ENCODE measurements at regions not wholly inside any gene's neighbourhood (a gene's known extent, or its start where the extent isn't known, plus 50 kb on each side); places are given as distances from the start of the nearest gene placed in this dataset.

DNA sequence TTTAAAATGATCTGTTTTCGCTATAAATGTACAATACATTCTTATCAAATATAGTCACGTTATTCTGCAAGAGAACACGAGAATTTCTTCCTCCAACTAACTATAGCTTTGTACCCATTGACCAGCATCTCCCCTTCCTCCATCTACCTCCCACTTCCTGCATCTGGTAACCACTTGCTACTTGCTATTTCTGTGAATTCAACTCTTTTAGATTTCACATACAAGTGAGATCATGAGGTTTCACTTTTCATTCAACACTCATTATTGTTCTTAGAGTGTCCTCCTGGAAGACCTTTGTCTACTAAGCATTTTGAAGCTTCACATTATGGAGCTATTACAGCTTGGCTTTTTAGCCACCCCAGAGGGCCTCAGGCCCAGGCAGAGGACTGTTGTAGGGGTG is 741.3 kb upstream of the FZD8 start:
- Histone ChIP-seq H3K36me3 (ENCODE audit: control insufficient read depth in 2 of 2, extremely low read depth in 1 of 2, insufficient read depth in 1 of 2, low read length in 1 of 2) (no peaks in the 10 kb centered on the region), H3K9me3 (no peaks in the 10 kb centered on the region), H3K27me3 (replicated peaks in 1 of 2; ENCODE audit: control insufficient read depth in 2 of 2, extremely low read depth in 1 of 2, insufficient read depth in 2 of 2, low read length in 1 of 2) (no peaks in the 10 kb centered on the region), H3K27ac (ENCODE audit: low read length) (no peak overlapping the region), H3K4me3 (ENCODE audit: control insufficient read depth in 1 of 2, extremely low read depth in 1 of 2, low read length in 1 of 2) (no peak overlapping the region), H3K4me1 (ENCODE audit: control insufficient read depth in 1 of 2, extremely low read depth in 1 of 2, insufficient read depth in 2 of 2, low read length in 2 of 2) (no peaks in the 10 kb centered on the region)
- ATAC-seq (replicated peaks in 1 of 4) = no peak
- Mint-ChIP-seq H3K4me1 (no peaks in the 10 kb centered on the region), H3K27me3 (no peaks in the 10 kb centered on the region), H3K9me3 (peaks cover 6 to 18% (median 12%) of the 10 kb centered on the region in 3 donors), H3K27ac (no peak overlapping the region), H3K36me3 (no peaks in the 10 kb centered on the region), H3K4me3 (no peak overlapping the region)
- ChIA-PET POLR2A (no interaction called here), CTCF (interaction anchor here in 1 of 2 donors (0.6 kb wide), 1 partner anchor 35 kb away, joined by 3 read pairs; no protein-coding TSS in a partner anchor)
- WGBS (ENCODE audit: insufficient coverage) = 79% methylated on average over 3 of the region's 3 CpGs
- no peak for DNase-seq

DNA sequence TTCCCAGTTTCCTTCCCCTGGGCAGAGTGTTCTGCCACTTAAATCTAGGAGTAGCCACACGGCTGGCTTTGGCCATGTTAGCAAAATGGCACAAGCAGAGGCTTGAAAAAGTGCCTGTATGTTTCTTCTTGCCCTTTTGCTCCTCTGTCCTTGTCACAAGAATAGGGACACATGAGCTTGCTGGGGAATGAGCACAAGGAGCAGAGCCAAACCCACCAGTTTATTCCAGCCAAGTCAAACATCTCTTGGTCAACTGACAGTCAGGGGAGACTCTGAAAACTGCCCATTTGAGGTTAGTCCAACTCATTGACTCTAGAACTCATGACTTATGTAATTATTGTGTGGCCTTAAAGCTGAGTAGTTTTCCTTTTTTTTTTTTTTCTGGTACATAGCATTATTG is 739.7 kb upstream of the FZD8 start:
- H3K9me3 ChIP-seq = no peaks in the 10 kb centered on the region
- H3K4me3 ChIP-seq (ENCODE audit: control insufficient read depth in 1 of 2, extremely low read depth in 1 of 2, low read length in 1 of 2) = no peak overlapping the region
- Mint-ChIP-seq H3K9me3 (peaks cover 6 to 18% (median 12%) of the 10 kb centered on the region in 3 donors), H3K4me3 (no peak overlapping the region), H3K27ac (no peak overlapping the region), H3K27me3 (no peaks in the 10 kb centered on the region), H3K4me1 (no peaks in the 10 kb centered on the region), H3K36me3 (no peaks in the 10 kb centered on the region)
- ATAC-seq (replicated peaks in 1 of 4) (no peak), DNase-seq (no peak)
- no peaks in the 10 kb centered on the region for H3K4me1 ChIP-seq (ENCODE audit: control insufficient read depth in 1 of 2, extremely low read depth in 1 of 2, insufficient read depth in 2 of 2, low read length in 2 of 2)
- no peak overlapping the region for H3K27ac ChIP-seq (ENCODE audit: low read length)
- H3K36me3 ChIP-seq (ENCODE audit: control insufficient read depth in 2 of 2, extremely low read depth in 1 of 2, insufficient read depth in 1 of 2, low read length in 1 of 2) = no peaks in the 10 kb centered on the region
- POLR2A ChIA-PET = no interaction called here
- 0% methylated on average over 1 of the region's 1 CpG for WGBS (ENCODE audit: insufficient coverage)
- CTCF ChIA-PET = no interaction called here
- H3K27me3 ChIP-seq (replicated peaks in 1 of 2; ENCODE audit: control insufficient read depth in 2 of 2, extremely low read depth in 1 of 2, insufficient read depth in 2 of 2, low read length in 1 of 2) = no peaks in the 10 kb centered on the region

DNA sequence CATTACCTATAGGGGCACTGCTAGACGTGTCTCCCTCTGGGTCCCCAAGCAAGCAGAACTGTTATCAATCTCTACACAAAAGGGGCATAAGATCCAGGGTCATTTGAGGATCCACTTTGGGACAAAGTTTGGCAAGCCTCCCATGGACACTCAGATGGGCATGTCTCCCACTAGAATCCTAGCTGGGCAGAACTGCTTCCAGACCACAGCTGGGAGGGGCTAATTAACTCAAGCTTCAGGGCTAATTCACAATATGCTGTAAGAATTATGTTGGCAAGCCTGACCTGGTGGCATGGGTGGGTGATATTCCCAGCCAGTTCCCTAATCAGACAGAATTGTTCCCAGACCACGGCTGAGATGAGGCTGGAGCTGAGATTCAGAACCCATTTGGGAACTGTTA is 738.4 kb upstream of the FZD8 start:
- 40% methylated on average over 1 of the region's 2 CpGs for WGBS (ENCODE audit: insufficient coverage)
- Histone ChIP-seq H3K27ac (ENCODE audit: low read length) (no peak overlapping the region), H3K27me3 (replicated peaks in 1 of 2; ENCODE audit: control insufficient read depth in 2 of 2, extremely low read depth in 1 of 2, insufficient read depth in 2 of 2, low read length in 1 of 2) (no peaks in the 10 kb centered on the region), H3K4me1 (ENCODE audit: control insufficient read depth in 1 of 2, extremely low read depth in 1 of 2, insufficient read depth in 2 of 2, low read length in 2 of 2) (no peaks in the 10 kb centered on the region), H3K9me3 (no peaks in the 10 kb centered on the region), H3K4me3 (ENCODE audit: control insufficient read depth in 1 of 2, extremely low read depth in 1 of 2, low read length in 1 of 2) (no peak overlapping the region), H3K36me3 (ENCODE audit: control insufficient read depth in 2 of 2, extremely low read depth in 1 of 2, insufficient read depth in 1 of 2, low read length in 1 of 2) (no peaks in the 10 kb centered on the region)
- ChIA-PET POLR2A (interaction anchor here in 1 of 2 donors (0.6 kb wide), 1 partner anchor 25 kb away, joined by 3 read pairs; no protein-coding TSS in a partner anchor), CTCF (no interaction called here)
- Mint-ChIP-seq H3K4me3 (no peak overlapping the region), H3K27me3 (no peaks in the 10 kb centered on the region), H3K36me3 (no peaks in the 10 kb centered on the region), H3K9me3 (peaks cover 6 to 18% (median 8%) of the 10 kb centered on the region in 3 donors), H3K27ac (no peak overlapping the region), H3K4me1 (no peaks in the 10 kb centered on the region)
- ATAC-seq (replicated peaks in 1 of 4) (no peak), DNase-seq (no peak)

DNA sequence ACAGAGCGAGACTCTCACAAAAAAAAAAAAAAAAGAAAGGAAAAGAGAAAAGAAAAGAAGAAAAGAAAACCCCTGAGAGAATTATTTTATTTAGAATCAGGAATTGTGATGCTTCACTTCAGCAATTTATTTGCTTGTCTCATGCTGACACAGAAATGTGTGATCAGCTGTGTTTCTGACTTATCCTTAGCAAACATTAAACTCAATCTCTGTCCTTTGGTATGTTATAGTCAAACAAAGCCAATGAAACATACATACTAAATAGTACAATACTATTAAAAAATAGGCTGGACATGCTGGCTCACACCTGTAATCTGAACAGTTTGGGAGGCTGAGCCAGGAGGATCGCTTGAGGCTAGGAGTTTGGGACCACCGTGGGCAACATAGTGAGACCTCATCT is 733.0 kb upstream of the FZD8 start:
- no peak overlapping the region for H3K4me3 ChIP-seq (ENCODE audit: control insufficient read depth in 1 of 2, extremely low read depth in 1 of 2, low read length in 1 of 2)
- ChIA-PET POLR2A (interaction anchor here in 1 of 2 donors (0.6 kb wide), 1 partner anchor 30 kb away, joined by 3 read pairs; no protein-coding TSS in a partner anchor), CTCF (no interaction called here)
- Mint-ChIP-seq H3K36me3 (no peaks in the 10 kb centered on the region), H3K9me3 (peaks cover 8 to 14% (median 11%) of the 10 kb centered on the region in 3 donors), H3K4me3 (no peak overlapping the region), H3K27ac (no peak overlapping the region), H3K27me3 (no peaks in the 10 kb centered on the region), H3K4me1 (no peaks in the 10 kb centered on the region)
- no peaks in the 10 kb centered on the region for H3K27me3 ChIP-seq (replicated peaks in 1 of 2; ENCODE audit: control insufficient read depth in 2 of 2, extremely low read depth in 1 of 2, insufficient read depth in 2 of 2, low read length in 1 of 2)
- no peak overlapping the region for H3K27ac ChIP-seq (ENCODE audit: low read length)
- ATAC-seq (replicated peaks in 1 of 4) = no peak
- no peak for DNase-seq
- H3K4me1 ChIP-seq (ENCODE audit: control insufficient read depth in 1 of 2, extremely low read depth in 1 of 2, insufficient read depth in 2 of 2, low read length in 2 of 2) = no peaks in the 10 kb centered on the region
- 90% methylated on average over 2 of the region's 3 CpGs for WGBS (ENCODE audit: insufficient coverage)
- H3K9me3 ChIP-seq = no peaks in the 10 kb centered on the region
- no peaks in the 10 kb centered on the region for H3K36me3 ChIP-seq (ENCODE audit: control insufficient read depth in 2 of 2, extremely low read depth in 1 of 2, insufficient read depth in 1 of 2, low read length in 1 of 2)

DNA sequence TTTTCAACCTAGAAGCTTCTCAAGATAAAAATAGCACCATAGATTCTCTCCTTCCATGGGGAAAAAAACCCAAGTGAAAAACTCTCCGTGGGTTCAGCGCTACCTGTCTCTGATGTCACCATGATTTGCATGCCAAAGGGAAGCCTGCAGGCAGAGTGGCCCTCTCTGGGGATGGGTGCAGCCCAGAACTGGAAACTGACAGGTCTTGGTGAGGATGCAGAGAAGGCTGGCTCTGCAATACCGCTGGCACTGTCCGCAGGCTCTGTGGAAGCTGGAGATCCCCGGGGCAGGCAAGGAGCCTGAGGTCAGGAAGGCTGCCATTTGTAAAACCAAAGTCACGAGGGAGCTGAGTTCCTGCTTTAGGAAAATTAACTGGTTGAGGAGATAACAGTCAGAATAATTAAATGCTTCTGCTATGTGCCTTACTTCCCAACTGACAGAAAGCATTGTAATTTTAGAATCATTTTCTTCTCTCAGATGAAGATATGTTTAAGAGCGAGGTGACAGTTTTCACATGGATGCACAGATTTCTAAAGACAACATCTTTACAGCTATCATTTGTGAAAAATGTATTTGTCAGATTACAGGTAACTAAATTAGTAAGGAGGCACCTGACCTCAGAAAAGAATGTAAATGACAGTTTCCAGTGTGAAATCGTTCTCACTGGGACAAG is 731.5 kb upstream of the FZD8 start:
- Histone ChIP-seq H3K4me3 (ENCODE audit: control insufficient read depth in 1 of 2, extremely low read depth in 1 of 2, low read length in 1 of 2) (no peak overlapping the region), H3K9me3 (no peaks in the 10 kb centered on the region), H3K36me3 (ENCODE audit: control insufficient read depth in 2 of 2, extremely low read depth in 1 of 2, insufficient read depth in 1 of 2, low read length in 1 of 2) (no peaks in the 10 kb centered on the region), H3K4me1 (ENCODE audit: control insufficient read depth in 1 of 2, extremely low read depth in 1 of 2, insufficient read depth in 2 of 2, low read length in 2 of 2) (no peaks in the 10 kb centered on the region), H3K27ac (ENCODE audit: low read length) (no peak overlapping the region), H3K27me3 (replicated peaks in 1 of 2; ENCODE audit: control insufficient read depth in 2 of 2, extremely low read depth in 1 of 2, insufficient read depth in 2 of 2, low read length in 1 of 2) (no peaks in the 10 kb centered on the region)
- DNase-seq (no peak), ATAC-seq (replicated peaks in 1 of 4) (no peak)
- ChIA-PET POLR2A (no interaction called here), CTCF (no interaction called here)
- no peaks in the 10 kb centered on the region for H3K4me1 Mint-ChIP-seq
- peaks cover 4 to 15% (median 10%) of the 10 kb centered on the region in 3 donors for H3K9me3 Mint-ChIP-seq
- H3K36me3 Mint-ChIP-seq = no peaks in the 10 kb centered on the region
- 82% methylated on average over 5 of the region's 8 CpGs for WGBS (ENCODE audit: insufficient coverage)
- H3K4me3 Mint-ChIP-seq = no peak overlapping the region
- H3K27ac Mint-ChIP-seq = no peak overlapping the region
- H3K27me3 Mint-ChIP-seq = no peaks in the 10 kb centered on the region

DNA sequence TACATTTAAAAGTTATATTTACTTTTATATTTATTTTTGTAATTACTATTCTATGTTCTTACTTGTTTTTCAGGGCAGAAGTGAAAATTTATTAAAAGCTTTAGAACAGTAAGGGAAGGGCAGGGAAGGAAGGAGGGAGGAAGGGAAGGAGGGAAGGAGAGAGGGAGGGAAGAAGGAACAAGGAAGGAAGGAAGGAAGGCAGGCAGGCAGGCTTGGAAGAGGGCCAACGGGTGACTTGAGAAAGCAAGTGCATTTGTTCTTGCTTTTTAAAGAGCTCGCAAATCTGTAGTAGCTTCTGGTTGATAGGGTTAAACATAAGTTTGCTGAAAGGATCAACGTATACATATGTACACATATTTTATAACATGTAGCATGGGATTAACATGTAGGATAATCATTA is 725.3 kb upstream of the FZD8 start:
- H3K27ac ChIP-seq (ENCODE audit: low read length) = no peak overlapping the region
- no peak overlapping the region for H3K4me3 Mint-ChIP-seq
- no peak overlapping the region for H3K27ac Mint-ChIP-seq
- no peaks in the 10 kb centered on the region for H3K27me3 ChIP-seq (replicated peaks in 1 of 2; ENCODE audit: control insufficient read depth in 2 of 2, extremely low read depth in 1 of 2, insufficient read depth in 2 of 2, low read length in 1 of 2)
- ChIA-PET POLR2A (no interaction called here), CTCF (no interaction called here)
- no peaks in the 10 kb centered on the region for H3K9me3 ChIP-seq
- DNase-seq = no peak
- ATAC-seq (replicated peaks in 1 of 4) = no peak
- H3K4me3 ChIP-seq (ENCODE audit: control insufficient read depth in 1 of 2, extremely low read depth in 1 of 2, low read length in 1 of 2) = no peak overlapping the region
- 100% methylated on average over 1 of the region's 3 CpGs for WGBS (ENCODE audit: insufficient coverage)
- H3K4me1 ChIP-seq (ENCODE audit: control insufficient read depth in 1 of 2, extremely low read depth in 1 of 2, insufficient read depth in 2 of 2, low read length in 2 of 2) = no peaks in the 10 kb centered on the region
- H3K36me3 Mint-ChIP-seq = no peaks in the 10 kb centered on the region
- H3K9me3 Mint-ChIP-seq = peaks cover 12 to 18% (median 16%) of the 10 kb centered on the region in 3 donors
- no peaks in the 10 kb centered on the region for H3K4me1 Mint-ChIP-seq
- no peaks in the 10 kb centered on the region for H3K36me3 ChIP-seq (ENCODE audit: control insufficient read depth in 2 of 2, extremely low read depth in 1 of 2, insufficient read depth in 1 of 2, low read length in 1 of 2)
- no peaks in the 10 kb centered on the region for H3K27me3 Mint-ChIP-seq

DNA sequence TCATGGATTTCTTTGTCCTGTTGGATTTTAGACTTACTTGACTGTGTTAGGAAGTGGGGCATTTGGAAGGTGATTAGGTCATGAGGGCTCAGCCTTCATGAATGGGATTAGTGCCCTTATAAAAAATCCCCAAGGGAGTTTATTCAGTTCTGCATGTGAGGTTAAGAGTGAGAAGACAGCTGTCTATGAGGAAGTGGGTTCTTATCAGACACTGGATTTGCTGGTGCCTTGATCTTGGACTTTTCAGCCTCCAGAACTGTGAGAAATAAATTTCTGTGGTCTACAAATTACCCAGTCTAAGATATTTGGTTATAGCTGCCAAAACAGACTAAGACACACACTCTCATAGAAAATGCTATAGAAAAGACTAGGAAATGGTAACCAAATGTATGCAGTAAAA is 724.7 kb upstream of the FZD8 start:
- no peaks in the 10 kb centered on the region for H3K36me3 ChIP-seq (ENCODE audit: control insufficient read depth in 2 of 2, extremely low read depth in 1 of 2, insufficient read depth in 1 of 2, low read length in 1 of 2)
- Mint-ChIP-seq H3K36me3 (no peaks in the 10 kb centered on the region), H3K27me3 (no peaks in the 10 kb centered on the region), H3K9me3 (peaks cover 12 to 17% (median 12%) of the 10 kb centered on the region in 3 donors), H3K4me3 (no peak overlapping the region), H3K27ac (no peak overlapping the region), H3K4me1 (no peaks in the 10 kb centered on the region)
- no peak for DNase-seq
- POLR2A ChIA-PET = no interaction called here
- no peaks in the 10 kb centered on the region for H3K9me3 ChIP-seq
- CTCF ChIA-PET = no interaction called here
- no peak overlapping the region for H3K27ac ChIP-seq (ENCODE audit: low read length)
- no peaks in the 10 kb centered on the region for H3K4me1 ChIP-seq (ENCODE audit: control insufficient read depth in 1 of 2, extremely low read depth in 1 of 2, insufficient read depth in 2 of 2, low read length in 2 of 2)
- no peak for ATAC-seq (replicated peaks in 1 of 4)
- no peak overlapping the region for H3K4me3 ChIP-seq (ENCODE audit: control insufficient read depth in 1 of 2, extremely low read depth in 1 of 2, low read length in 1 of 2)
- no peaks in the 10 kb centered on the region for H3K27me3 ChIP-seq (replicated peaks in 1 of 2; ENCODE audit: control insufficient read depth in 2 of 2, extremely low read depth in 1 of 2, insufficient read depth in 2 of 2, low read length in 1 of 2)
